ENCODE measurements at regions not wholly inside any gene's neighbourhood (a gene's known extent, or its start where the extent isn't known, plus 50 kb on each side); places are given as distances from the start of the nearest gene placed in this dataset.
"Not testable (repeated sequence)": the region's sequence is repeated elsewhere in the genome, so short reads cannot be mapped to it uniquely, and the experiment has no call there.

DNA sequence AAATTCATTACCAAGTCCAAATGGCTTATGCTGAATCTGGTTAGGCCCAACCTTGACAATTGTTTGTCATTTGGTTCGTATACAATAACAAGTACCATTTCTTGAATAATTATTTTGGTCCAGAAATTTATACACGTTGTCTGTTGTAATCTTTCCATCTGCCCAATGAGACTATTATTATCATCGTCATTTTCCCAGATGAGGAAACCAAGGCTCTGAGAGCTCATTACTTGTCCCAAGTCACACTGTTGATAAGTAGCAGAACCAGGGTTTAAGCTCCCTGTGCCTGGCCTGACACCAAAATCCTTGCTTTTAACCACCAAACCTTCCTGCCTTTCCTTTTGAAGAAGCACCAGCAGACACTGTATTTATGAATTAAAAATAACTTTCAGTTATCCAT lies 81.3 kb downstream of the RGS2 start:
- Histone ChIP-seq H3K9me3 (no peaks in the 10 kb centered on the region), H3K27me3 (no peaks in the 10 kb centered on the region), H3K4me3 (no peak overlapping the region), H3K36me3 (no peaks in the 10 kb centered on the region), H3K4me1 (peaks cover 0 to 14% (median 0%) of the 10 kb centered on the region in 3 donors), H3K27ac (no peak overlapping the region)
- WGBS, 2 donors: 70% methylated on average over 3 of the region's 3 CpGs
- intact Hi-C loops (cut with DNase I): no loop called here
- TF ChIP-seq, protein P1, sequence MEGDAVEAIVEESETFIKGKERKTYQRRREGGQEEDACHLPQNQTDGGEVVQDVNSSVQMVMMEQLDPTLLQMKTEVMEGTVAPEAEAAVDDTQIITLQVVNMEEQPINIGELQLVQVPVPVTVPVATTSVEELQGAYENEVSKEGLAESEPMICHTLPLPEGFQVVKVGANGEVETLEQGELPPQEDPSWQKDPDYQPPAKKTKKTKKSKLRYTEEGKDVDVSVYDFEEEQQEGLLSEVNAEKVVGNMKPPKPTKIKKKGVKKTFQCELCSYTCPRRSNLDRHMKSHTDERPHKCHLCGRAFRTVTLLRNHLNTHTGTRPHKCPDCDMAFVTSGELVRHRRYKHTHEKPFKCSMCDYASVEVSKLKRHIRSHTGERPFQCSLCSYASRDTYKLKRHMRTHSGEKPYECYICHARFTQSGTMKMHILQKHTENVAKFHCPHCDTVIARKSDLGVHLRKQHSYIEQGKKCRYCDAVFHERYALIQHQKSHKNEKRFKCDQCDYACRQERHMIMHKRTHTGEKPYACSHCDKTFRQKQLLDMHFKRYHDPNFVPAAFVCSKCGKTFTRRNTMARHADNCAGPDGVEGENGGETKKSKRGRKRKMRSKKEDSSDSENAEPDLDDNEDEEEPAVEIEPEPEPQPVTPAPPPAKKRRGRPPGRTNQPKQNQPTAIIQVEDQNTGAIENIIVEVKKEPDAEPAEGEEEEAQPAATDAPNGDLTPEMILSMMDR (IDR thresholded peaks at IDR 0.05): no peak
- TF ChIP-seq POLR2A (IDR thresholded peaks at IDR 0.05): no peak
- DNase-seq: no peak

DNA sequence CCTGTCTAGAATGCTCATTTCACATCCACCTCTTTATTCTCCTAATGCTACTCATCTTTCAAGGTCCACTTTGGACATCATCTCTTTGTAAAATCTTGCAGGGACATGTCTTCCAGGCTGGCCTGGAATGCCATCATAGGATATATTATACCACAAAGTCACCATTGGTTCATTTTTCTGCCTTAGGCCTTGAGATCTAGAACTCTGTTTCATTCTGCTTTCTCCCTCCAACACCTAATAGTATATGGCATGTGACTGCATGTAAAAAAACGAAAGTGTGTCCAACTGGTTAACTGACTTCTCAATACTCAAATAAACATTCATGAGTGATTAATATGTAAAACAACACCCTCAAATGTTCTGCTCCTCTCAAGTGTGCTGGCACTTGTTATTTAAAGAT lies 84.1 kb downstream of the RGS2 start:
- WGBS, 2 donors: 0% methylated on average over 1 of the region's 1 CpG
- intact Hi-C loops (cut with DNase I): no loop called here
- no peak overlapping the region for H3K4me3 ChIP-seq
- no peak for DNase-seq
- TF ChIP-seq POLR2A (IDR thresholded peaks at IDR 0.05): no peak
- TF ChIP-seq, protein P1 (IDR thresholded peaks at IDR 0.05): no peak
- peaks cover 0 to 14% (median 0%) of the 10 kb centered on the region in 3 donors for H3K4me1 ChIP-seq
- no peaks in the 10 kb centered on the region for H3K36me3 ChIP-seq
- no peaks in the 10 kb centered on the region for H3K9me3 ChIP-seq
- H3K27ac ChIP-seq: no peak overlapping the region
- no peaks in the 10 kb centered on the region for H3K27me3 ChIP-seq

DNA sequence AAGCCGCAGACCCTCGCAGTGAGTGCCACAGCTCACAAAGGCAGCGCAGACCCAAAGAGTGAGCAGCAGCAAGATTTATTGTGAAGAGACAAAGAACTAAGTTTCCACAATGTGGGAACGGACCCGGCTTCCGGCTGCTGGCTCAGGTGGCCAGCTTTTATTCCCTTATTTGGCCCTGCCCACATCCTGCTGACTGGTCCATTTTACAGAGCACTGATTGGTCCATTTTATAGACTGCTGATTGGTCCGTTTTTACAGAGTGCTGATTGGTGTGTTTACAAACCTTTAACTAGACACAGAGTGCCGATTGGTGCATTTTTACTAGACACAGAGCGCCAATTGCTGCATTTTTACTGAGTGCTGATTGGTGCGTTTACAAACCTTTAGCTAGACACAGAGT lies 86.6 kb downstream of the RGS2 start:
- H3K9me3 ChIP-seq; H3K27ac ChIP-seq; H3K36me3 ChIP-seq; H3K27me3 ChIP-seq; H3K4me3 ChIP-seq; intact Hi-C loops (cut with DNase I); DNase-seq: not testable (repeated sequence)
- WGBS, 2 donors: 87 to 91% methylated on average over 10 of the region's 10 CpGs
- peaks cover 0 to 14% (median 0%) of the 10 kb centered on the region in 3 donors for H3K4me1 ChIP-seq

DNA sequence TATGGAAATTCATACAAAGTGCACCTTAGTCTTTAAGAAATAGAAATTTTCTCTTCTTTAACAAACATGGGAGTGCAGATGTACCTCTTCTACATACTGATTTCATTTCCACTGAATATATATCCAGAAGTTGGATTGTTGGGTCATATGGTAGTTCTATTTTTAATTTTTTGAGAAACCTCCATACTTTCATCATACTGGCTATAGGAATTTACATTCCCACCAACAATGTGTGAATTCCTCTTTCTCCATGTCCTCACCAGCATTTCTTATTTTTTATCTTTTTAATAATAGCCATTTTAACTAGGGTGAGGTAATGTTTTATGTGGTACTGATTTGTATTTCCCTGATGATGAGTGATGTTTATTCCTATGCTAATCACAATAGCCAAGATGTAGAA lies 87.5 kb downstream of the RGS2 start:
- Histone ChIP-seq H3K4me1 (peaks cover 0 to 14% (median 0%) of the 10 kb centered on the region in 3 donors), H3K27ac (no peak overlapping the region), H3K9me3 (no peaks in the 10 kb centered on the region), H3K27me3 (no peaks in the 10 kb centered on the region), H3K36me3 (no peaks in the 10 kb centered on the region), H3K4me3 (no peak overlapping the region)
- intact Hi-C loops (cut with DNase I): no loop called here
- TF ChIP-seq, protein P1 (IDR thresholded peaks at IDR 0.05): no peak
- TF ChIP-seq POLR2A (IDR thresholded peaks at IDR 0.05): no peak
- DNase-seq: no peak

DNA sequence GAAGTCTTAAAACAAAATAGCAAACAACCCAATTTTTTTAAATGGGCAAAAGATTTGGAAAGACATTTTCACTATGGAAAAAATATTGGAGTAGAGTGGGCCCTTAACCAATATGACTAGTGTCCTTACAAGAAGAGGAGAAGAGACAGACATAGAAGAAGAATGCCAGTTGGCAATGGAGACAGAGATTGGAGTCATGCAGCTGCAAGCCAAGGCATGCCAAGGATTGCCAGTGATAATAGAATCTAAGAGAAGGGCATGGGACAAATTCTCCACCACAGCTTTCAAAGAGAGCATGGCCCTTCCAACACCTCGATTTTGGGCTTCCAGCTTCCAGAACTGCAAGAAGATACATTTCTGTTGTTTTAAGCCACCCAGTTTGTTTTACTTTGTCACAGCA lies 92.7 kb downstream of the RGS2 start:
- Histone ChIP-seq H3K9me3 (no peaks in the 10 kb centered on the region), H3K36me3 (no peaks in the 10 kb centered on the region), H3K4me3 (no peak overlapping the region), H3K27ac (no peak overlapping the region), H3K4me1 (peaks cover 0 to 19% (median 6%) of the 10 kb centered on the region in 3 donors), H3K27me3 (no peaks in the 10 kb centered on the region)
- WGBS, 2 donors: 17 to 33% methylated on average over 1 of the region's 1 CpG
- intact Hi-C loops (cut with DNase I): no loop called here
- no peak for DNase-seq
- no peak for TF ChIP-seq POLR2A (IDR thresholded peaks at IDR 0.05)
- TF ChIP-seq, protein P1 (IDR thresholded peaks at IDR 0.05): no peak

DNA sequence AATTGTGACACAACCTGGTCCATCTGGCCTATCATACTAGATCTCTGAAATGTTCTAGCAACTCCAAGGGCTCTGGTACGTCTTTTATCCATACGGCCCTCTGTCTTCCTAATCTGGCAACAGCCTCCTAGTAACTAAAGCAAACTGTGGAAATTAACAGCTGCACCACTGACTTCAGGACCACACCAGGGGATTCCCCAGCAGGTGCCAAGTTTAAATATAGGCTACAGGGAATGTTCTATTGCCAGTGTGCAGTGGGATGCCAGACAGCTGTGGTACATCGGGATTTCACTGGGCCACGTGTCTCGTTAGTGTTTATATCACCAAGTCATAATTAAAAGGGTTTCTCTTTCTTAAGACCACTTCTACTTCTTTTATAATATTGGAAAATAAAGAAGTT lies 94.3 kb downstream of the RGS2 start:
- Histone ChIP-seq H3K27ac (peak overlapping the region in 1 of 4 donors; percentile 58), H3K4me1 (peaks cover 0 to 19% (median 6%) of the 10 kb centered on the region in 3 donors), H3K36me3 (no peaks in the 10 kb centered on the region), H3K9me3 (no peaks in the 10 kb centered on the region), H3K4me3 (no peak overlapping the region), H3K27me3 (no peaks in the 10 kb centered on the region)
- 71 to 87% methylated on average over 5 of the region's 5 CpGs for WGBS, 2 donors
- intact Hi-C loops (cut with DNase I): no loop called here
- DNase-seq: no peak
- TF ChIP-seq POLR2A (IDR thresholded peaks at IDR 0.05): no peak
- TF ChIP-seq, protein P1 (IDR thresholded peaks at IDR 0.05): no peak

Measured in esophagus squamous epithelium (tissue), 5 donors.